ENCODE measurements at regions not wholly inside any gene's neighbourhood (a gene's known extent, or its start where the extent isn't known, plus 50 kb on each side); places are given as distances from the start of the nearest gene placed in this dataset.
"Not testable (repeated sequence)": the region's sequence is repeated elsewhere in the genome, so short reads cannot be mapped to it uniquely, and the experiment has no call there.

- not testable (repeated sequence) for TF ChIP-seq CTCF, POLR2A (IDR thresholded peaks at IDR 0.05)
Observed at GRCh38 chr3:195634426-195635261, 50.9 kb upstream of the APOD start.
